Right renal pelvis (tissue), 4 donors: ENCODE measurements at regions not wholly inside any gene's neighbourhood (a gene's known extent, or its start where the extent isn't known, plus 50 kb on each side); places are given as distances from the start of the nearest gene placed in this dataset.
A peak's percentile ranks its signal among the peaks of the same experiment; 100 is the strongest.

Experiments used
- DNase-seq, 4 donors: peaks; one replicate each; pipeline ENCODE4 v3.0.0-alpha.2; 2013; ENCODE audit warnings: low read depth in 4 of 4, low spot score in 3 of 4, missing footprints in 1 of 4

- DNase-seq = no peak
Measured at GRCh38 chr11:20311444-20311843, 52.1 kb upstream of the HTATIP2 start.

- no peak for DNase-seq
Measured at GRCh38 chr11:20310596-20311394, 52.7 kb upstream of the HTATIP2 start.

GRCh38 chr11:20310137-20310536, 53.4 kb upstream of the HTATIP2 start:
- no peak for DNase-seq

- DNase-seq = no peak
Measured at GRCh38 chr11:20309231-20310025, 54.1 kb upstream of the HTATIP2 start.

GRCh38 chr11:20308601-20309000, 54.9 kb upstream of the HTATIP2 start:
- DNase-seq = no peak

- no peak for DNase-seq
Measured at GRCh38 chr11:20303391-20303965, 60.0 kb upstream of the HTATIP2 start.

GRCh38 chr11:20293992-20294391, 69.5 kb upstream of the HTATIP2 start:
- DNase-seq = no peak

- DNase-seq = no peak
Measured at GRCh38 chr11:20293531-20293930, 70.0 kb upstream of the HTATIP2 start.

- DNase-seq = no peak
Measured at GRCh38 chr11:20289732-20290131, 73.8 kb upstream of the HTATIP2 start.

GRCh38 chr11:20283475-20283874, 80.0 kb upstream of the HTATIP2 start:
- no peak for DNase-seq

- DNase-seq = no peak
Measured at GRCh38 chr11:20278727-20279126, 84.8 kb upstream of the HTATIP2 start.

- DNase-seq = no peak
Measured at GRCh38 chr11:20277014-20277413, 86.5 kb upstream of the HTATIP2 start.

- DNase-seq = peak in 2 of 4 donors; percentile 4 to 16
Measured at GRCh38 chr11:20275987-20276965, 87.2 kb upstream of the HTATIP2 start.

GRCh38 chr11:20274031-20274430, 89.5 kb upstream of the HTATIP2 start:
- DNase-seq = no peak

GRCh38 chr11:20261526-20261925, 101.3 kb upstream of the DBX1 start:
- DNase-seq = no peak

- DNase-seq = no peak
Measured at GRCh38 chr11:20260307-20260706, 100.0 kb upstream of the DBX1 start.

GRCh38 chr11:20259506-20259905, 99.2 kb upstream of the DBX1 start:
- DNase-seq = no peak

- no peak for DNase-seq
Measured at GRCh38 chr11:20258376-20258895, 98.2 kb upstream of the DBX1 start.

- DNase-seq = no peak
Measured at GRCh38 chr11:20256925-20257324, 96.7 kb upstream of the DBX1 start.

GRCh38 chr11:20253796-20254195, 93.5 kb upstream of the DBX1 start:
- DNase-seq = no peak
